ENCODE measurements at regions not wholly inside any gene's neighbourhood (a gene's known extent, or its start where the extent isn't known, plus 50 kb on each side); places are given as distances from the start of the nearest gene placed in this dataset.

GRCh38 chr22:48528221-48528915, 1299.3 kb downstream of the BRD1 start:
- H4K5ac ChIP-seq (ENCODE audit: low read depth, low read length), result no peak overlapping the region
- ChIA-PET POLR2A (ENCODE audit: unreplicated experiment) (no interaction called here), CTCF (no interaction called here)
- no peak overlapping the region for H4K91ac ChIP-seq (ENCODE audit: insufficient read depth, low read depth, low read length)
- H3K4me2 ChIP-seq (ENCODE audit: low read depth, low read length), result no peak overlapping the region
- no peak overlapping the region for H2BK5ac ChIP-seq (ENCODE audit: low read depth, low read length, poor library complexity, severe bottlenecking)
- H3K79me1 ChIP-seq (ENCODE audit: low read depth in 1 of 2, low read length in 2 of 2), result no peaks in the 10 kb centered on the region
- dilution Hi-C loops (cut with HindIII; ENCODE audit: low sequenced_read_pairs, unreplicated experiment) (no loop called here), in situ Hi-C loops (cut with MboI; ENCODE audit: low sequenced_read_pairs) (no loop called here), intact Hi-C loops (cut with micrococcal nuclease) (no loop called here)
- no peak overlapping the region for H4K8ac ChIP-seq (ENCODE audit: low read depth in 2 of 2, low read length in 2 of 2)
- H4K20me1 ChIP-seq (ENCODE audit: insufficient read depth, low read length), result no peaks in the 10 kb centered on the region
- TF ChIP-seq RFX5 (IDR thresholded peaks at IDR 0.05; ENCODE audit: low read depth, low read length) (no peak), MXI1 (IDR thresholded peaks at IDR 0.05; ENCODE audit: borderline replicate concordance, low read depth, low read length) (no peak), BHLHE40 (IDR thresholded peaks at IDR 0.05; ENCODE audit: low read depth, low read length) (no peak), CHD1 (IDR thresholded peaks at IDR 0.05; ENCODE audit: low read depth, low read length) (no peak)
- no peak overlapping the region for H2BK15ac ChIP-seq (ENCODE audit: low read depth, low read length)
- no peak overlapping the region for H2BK20ac ChIP-seq (ENCODE audit: low read depth, low read length)
- no peaks in the 10 kb centered on the region for H3K4me1 ChIP-seq (ENCODE audit: control insufficient read depth, insufficient read depth, low read length)
- H3K27me3 ChIP-seq (ENCODE audit: control insufficient read depth, insufficient read depth, low read length), result no peaks in the 10 kb centered on the region
- ATAC-seq (ENCODE audit: low read depth), result no peak
- peaks cover 73% of the 10 kb centered on the region for H3K9me3 ChIP-seq (ENCODE audit: control insufficient read depth, insufficient read depth, low read length)
- H3K9me1 ChIP-seq (ENCODE audit: insufficient read depth, low read length), result no peaks in the 10 kb centered on the region
- H3K9ac ChIP-seq (ENCODE audit: low read depth, low read length), result no peak overlapping the region
- no peak overlapping the region for H2AK9ac ChIP-seq (replicated peaks; ENCODE audit: low read depth, low read length, poor library complexity)
- BruUV-seq (replicated peaks), result no TSS peak
- no peaks in the 10 kb centered on the region for H3K36me3 ChIP-seq (ENCODE audit: control insufficient read depth, insufficient read depth, low read length)
- no peak overlapping the region for H3K23ac ChIP-seq (ENCODE audit: low read depth, low read length)
- H3K14ac ChIP-seq (replicated peaks; ENCODE audit: low read depth, low read length), result no peak overlapping the region
- no peak overlapping the region for H3K27ac ChIP-seq (ENCODE audit: insufficient read depth, low read length)
- no peak overlapping the region for H3K4me3 ChIP-seq (ENCODE audit: insufficient read depth, low read depth, low read length)
- no peak overlapping the region for H3K18ac ChIP-seq (ENCODE audit: low read depth, low read length)
- no peak overlapping the region for H2AK5ac ChIP-seq (ENCODE audit: low read depth, low read length)
- no peak overlapping the region for H2BK120ac ChIP-seq (ENCODE audit: low read depth, low read length)
- H3K4ac ChIP-seq (ENCODE audit: low read depth, low read length), result no peak overlapping the region
- WGBS, 2 experiments (ENCODE audit: extremely low coverage in 2 of 2, insufficient read length in 1 of 2), result 80% methylated on average over 11 of the region's 13 CpGs; no CpG with 5 or more reads in 1 of the 2 experiments
- no peak for DNase-seq
- H2AFZ ChIP-seq (replicated peaks; ENCODE audit: low read length, poor library complexity), result no peak overlapping the region
- H3K56ac ChIP-seq (ENCODE audit: extremely low read depth, insufficient read depth, low read length), result no peak overlapping the region

Data from IMR-90 (cell line).